ENCODE measurements at regions not wholly inside any gene's neighbourhood (a gene's known extent, or its start where the extent isn't known, plus 50 kb on each side); places are given as distances from the start of the nearest gene placed in this dataset.

DNA sequence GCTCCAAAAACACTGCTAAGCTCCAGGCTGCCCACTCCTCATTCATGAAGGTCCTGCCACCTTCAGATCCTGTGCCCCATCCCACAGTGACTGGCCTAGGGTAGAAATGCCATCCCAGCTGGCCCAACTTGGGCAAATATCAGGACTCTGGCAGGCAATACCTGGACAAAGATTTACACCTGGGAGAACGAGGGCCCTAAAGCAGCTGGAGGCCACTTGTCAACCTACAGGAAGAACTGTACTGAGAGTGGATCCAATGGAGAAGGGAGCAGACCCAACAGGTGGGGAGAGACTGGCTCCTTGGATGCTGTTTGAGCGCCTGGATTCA, 57.1 kb upstream of the GATA2 start:
- Histone ChIP-seq H3K4me3 (no peak overlapping the region), H3K27me3 (peaks cover 0 to 48% (median 3%) of the 10 kb centered on the region in 4 donors), H3K4me1 (peaks cover 10 to 32% (median 16%) of the 10 kb centered on the region in 4 donors), H3K27ac (replicated peaks in 1 of 4) (peak overlapping the region in 2 of 4 donors; percentile 23 to 66), H3K9me3 (no peaks in the 10 kb centered on the region), H3K36me3 (no peaks in the 10 kb centered on the region)
- peak; percentile 89 for DNase-seq (ENCODE audit: extremely low spot score)
- 100% methylated on average over 2 of the region's 2 CpGs for WGBS
- intact Hi-C loops (cut with DNase I), result no loop called here
- TF ChIP-seq POLR2A (IDR thresholded peaks at IDR 0.05; ENCODE audit: low read depth), result no peak
- no peak for TF ChIP-seq EP300 (IDR thresholded peaks at IDR 0.05)
- no peak for TF ChIP-seq POLR2AphosphoS5 (IDR thresholded peaks at IDR 0.05)
- TF ChIP-seq, protein P1, sequence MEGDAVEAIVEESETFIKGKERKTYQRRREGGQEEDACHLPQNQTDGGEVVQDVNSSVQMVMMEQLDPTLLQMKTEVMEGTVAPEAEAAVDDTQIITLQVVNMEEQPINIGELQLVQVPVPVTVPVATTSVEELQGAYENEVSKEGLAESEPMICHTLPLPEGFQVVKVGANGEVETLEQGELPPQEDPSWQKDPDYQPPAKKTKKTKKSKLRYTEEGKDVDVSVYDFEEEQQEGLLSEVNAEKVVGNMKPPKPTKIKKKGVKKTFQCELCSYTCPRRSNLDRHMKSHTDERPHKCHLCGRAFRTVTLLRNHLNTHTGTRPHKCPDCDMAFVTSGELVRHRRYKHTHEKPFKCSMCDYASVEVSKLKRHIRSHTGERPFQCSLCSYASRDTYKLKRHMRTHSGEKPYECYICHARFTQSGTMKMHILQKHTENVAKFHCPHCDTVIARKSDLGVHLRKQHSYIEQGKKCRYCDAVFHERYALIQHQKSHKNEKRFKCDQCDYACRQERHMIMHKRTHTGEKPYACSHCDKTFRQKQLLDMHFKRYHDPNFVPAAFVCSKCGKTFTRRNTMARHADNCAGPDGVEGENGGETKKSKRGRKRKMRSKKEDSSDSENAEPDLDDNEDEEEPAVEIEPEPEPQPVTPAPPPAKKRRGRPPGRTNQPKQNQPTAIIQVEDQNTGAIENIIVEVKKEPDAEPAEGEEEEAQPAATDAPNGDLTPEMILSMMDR (IDR thresholded peaks at IDR 0.05), result no peak

- H3K36me3 ChIP-seq, result no peaks in the 10 kb centered on the region
- H3K4me1 ChIP-seq, result peaks cover 7 to 26% (median 12%) of the 10 kb centered on the region in 4 donors
- no peaks in the 10 kb centered on the region for H3K9me3 ChIP-seq
- DNase-seq (ENCODE audit: extremely low spot score), result peak; percentile 53
- 58% methylated on average over 19 of the region's 20 CpGs for WGBS
- intact Hi-C loops (cut with DNase I), result no loop called here
- TF ChIP-seq EP300 (IDR thresholded peaks at IDR 0.05) (no peak), POLR2AphosphoS5 (IDR thresholded peaks at IDR 0.05) (peak; percentile 40 to 60)
- peaks cover 0 to 42% (median under 1%) of the 10 kb centered on the region in 4 donors for H3K27me3 ChIP-seq
- H3K27ac ChIP-seq (replicated peaks in 1 of 4), result peak overlapping the region in 2 of 4 donors; percentile 23 to 66
- no peak overlapping the region for H3K4me3 ChIP-seq
These were observed 56.5 kb upstream of the GATA2 start for GRCh38 chr3:128549283-128550112.

DNA sequence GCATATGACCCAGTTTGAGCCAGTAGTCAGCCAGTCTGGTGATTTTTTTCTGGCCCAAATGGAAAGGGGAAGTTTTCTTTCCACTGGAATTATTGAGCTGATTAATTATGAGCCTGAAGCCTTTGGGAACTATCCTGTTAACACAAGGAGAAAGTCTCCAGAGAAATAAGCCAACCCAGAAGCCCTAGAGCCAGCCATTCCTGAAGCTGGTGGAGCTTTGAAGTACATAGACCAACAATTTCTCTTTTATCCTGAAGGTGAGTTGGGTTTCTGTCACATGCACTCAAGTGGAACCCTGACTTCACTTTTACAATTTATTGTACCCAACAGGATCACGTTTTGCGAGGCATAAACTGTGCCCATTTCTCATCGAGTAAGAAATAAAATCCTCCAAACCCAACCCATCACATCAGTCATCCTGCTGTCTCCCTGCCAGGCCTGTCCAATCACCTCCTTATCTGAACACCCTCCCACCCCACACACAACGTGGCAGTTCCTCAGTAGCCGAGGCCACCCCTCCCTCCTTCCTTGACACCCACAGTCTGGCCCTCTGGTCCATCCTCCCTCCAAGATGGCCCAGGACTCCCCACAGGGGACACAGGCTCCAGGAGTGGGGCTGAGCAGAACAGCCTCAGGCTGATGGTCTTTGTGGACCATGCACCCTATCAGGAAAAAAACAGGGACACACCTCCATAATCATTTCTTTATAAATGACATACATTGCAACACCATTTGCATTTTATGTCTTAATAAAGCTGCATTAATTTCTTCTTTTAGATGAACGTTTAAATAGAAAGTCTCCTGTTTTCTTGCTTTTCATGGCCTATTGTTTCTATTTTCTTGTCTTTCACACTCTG, 55.7 kb upstream of the GATA2 start:
- no peak overlapping the region for H3K4me3 ChIP-seq
- TF ChIP-seq POLR2AphosphoS5 (IDR thresholded peaks at IDR 0.05) (no peak), EP300 (IDR thresholded peaks at IDR 0.05) (no peak), POLR2A (IDR thresholded peaks at IDR 0.05; ENCODE audit: low read depth) (no peak)
- TF ChIP-seq, protein P1 (IDR thresholded peaks at IDR 0.05), result no peak
- H3K36me3 ChIP-seq, result no peaks in the 10 kb centered on the region
- peaks cover 0 to 3% (median 1%) of the 10 kb centered on the region in 4 donors for H3K9me3 ChIP-seq
- peaks cover 0 to 34% (median 0%) of the 10 kb centered on the region in 4 donors for H3K27me3 ChIP-seq
- H3K27ac ChIP-seq (replicated peaks in 1 of 4), result peak overlapping the region in 1 of 4 donors; percentile 3
- intact Hi-C loops (cut with DNase I), result no loop called here
- DNase-seq (ENCODE audit: extremely low spot score), result peak; percentile 78
- WGBS, result 71% methylated on average over 6 of the region's 6 CpGs
- H3K4me1 ChIP-seq, result peaks cover 4 to 25% (median 12%) of the 10 kb centered on the region in 4 donors

DNA sequence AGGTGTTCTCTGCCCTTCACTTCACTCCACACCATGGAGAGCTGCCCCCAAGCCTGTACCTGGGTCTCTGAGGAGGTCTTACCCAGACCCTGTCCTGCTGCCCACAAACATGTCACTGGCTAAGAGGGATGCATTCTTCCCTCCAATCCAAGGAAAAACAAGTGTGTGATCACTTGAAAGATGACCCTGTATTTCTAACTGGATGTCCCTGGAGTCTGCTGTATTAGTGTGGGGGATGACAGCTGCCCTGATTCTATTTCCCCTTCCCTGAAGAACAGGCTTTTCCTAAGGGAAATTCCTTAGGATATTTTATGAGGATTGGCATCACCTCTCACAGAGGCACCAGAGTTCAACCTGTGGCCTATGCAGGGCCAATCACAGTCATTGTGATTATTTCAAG, 55.0 kb upstream of the GATA2 start:
- no peak overlapping the region for H3K4me3 ChIP-seq
- H3K36me3 ChIP-seq, result no peaks in the 10 kb centered on the region
- peak; percentile 50 for DNase-seq (ENCODE audit: extremely low spot score)
- TF ChIP-seq EP300 (IDR thresholded peaks at IDR 0.05) (no peak), POLR2AphosphoS5 (IDR thresholded peaks at IDR 0.05) (no peak), POLR2A (IDR thresholded peaks at IDR 0.05; ENCODE audit: low read depth) (no peak)
- TF ChIP-seq, protein P1 (IDR thresholded peaks at IDR 0.05), result no peak
- H3K27me3 ChIP-seq, result peaks cover 0 to 31% (median 0%) of the 10 kb centered on the region in 4 donors
- peaks cover 0 to 9% (median 4%) of the 10 kb centered on the region in 4 donors for H3K9me3 ChIP-seq
- H3K4me1 ChIP-seq, result peaks cover 4 to 25% (median 12%) of the 10 kb centered on the region in 4 donors
- intact Hi-C loops (cut with DNase I), result no loop called here
- no peak overlapping the region for H3K27ac ChIP-seq (replicated peaks in 1 of 4)

Measured in esophagus muscularis mucosa (tissue), 4 donors.